Stimulated activated memory B cell treated with anti-CD40 and anti-IgM and Interleukin-4, amounts not matched to agents 10 μg/mL and 1 μg/mL and 100 μg/mL, for 72 hours (primary cell): ENCODE measurements at regions not wholly inside any gene's neighbourhood (a gene's known extent, or its start where the extent isn't known, plus 50 kb on each side); places are given as distances from the start of the nearest gene placed in this dataset.

Experiments used
- ATAC-seq: fragments of 150-1000 bp; cut with Tn5 transposase; 2 replicates; pipeline ENCODE4 v1.10.0; 2021
- H3K27ac Mint-ChIP-seq: one replicate; pipeline ENCODE4 v1.8.0; 2022; ENCODE audit warnings: mild to moderate bottlenecking, mixed read lengths
- H3K27me3 Mint-ChIP-seq: one replicate; pipeline ENCODE4 v1.8.0; 2022; ENCODE audit warnings: mixed read lengths
- H3K36me3 Mint-ChIP-seq: one replicate; pipeline ENCODE4 v1.8.0; 2022; ENCODE audit warnings: mixed read lengths
- H3K4me1 Mint-ChIP-seq: one replicate; pipeline ENCODE4 v1.8.0; 2022; ENCODE audit warnings: mixed read lengths
- H3K4me3 Mint-ChIP-seq: one replicate; pipeline ENCODE4 v1.8.0; 2022; ENCODE audit warnings: mild to moderate bottlenecking, moderate library complexity, mixed read lengths
- H3K9me3 Mint-ChIP-seq: one replicate; pipeline ENCODE4 v1.8.0; 2022; ENCODE audit warnings: mixed read lengths

DNA sequence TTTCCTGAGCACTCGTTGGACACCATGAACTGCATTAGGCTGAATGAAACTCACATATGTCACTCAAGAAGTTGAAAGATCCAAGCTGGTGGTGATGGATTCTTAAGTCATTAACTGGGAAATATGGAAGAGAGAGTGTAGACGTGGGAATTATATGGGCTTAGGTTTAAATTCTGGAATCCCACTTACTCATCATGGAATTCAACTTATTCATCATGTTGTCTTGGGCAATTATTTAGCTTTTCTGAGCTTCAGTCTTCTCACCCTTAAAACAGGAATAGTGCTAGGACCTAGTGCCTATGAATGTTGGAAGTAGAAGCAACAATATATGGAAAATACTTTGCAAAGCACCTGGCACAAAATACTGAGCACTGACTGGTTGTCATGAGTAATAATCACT is 292.4 kb upstream of the TBX3 start:
- Mint-ChIP-seq H3K27ac (no peak overlapping the region), H3K36me3 (no peaks in the 10 kb centered on the region), H3K4me1 (no peaks in the 10 kb centered on the region), H3K4me3 (no peak overlapping the region), H3K9me3 (peaks cover 9% of the 10 kb centered on the region), H3K27me3 (no peaks in the 10 kb centered on the region)
- no peak for ATAC-seq

DNA sequence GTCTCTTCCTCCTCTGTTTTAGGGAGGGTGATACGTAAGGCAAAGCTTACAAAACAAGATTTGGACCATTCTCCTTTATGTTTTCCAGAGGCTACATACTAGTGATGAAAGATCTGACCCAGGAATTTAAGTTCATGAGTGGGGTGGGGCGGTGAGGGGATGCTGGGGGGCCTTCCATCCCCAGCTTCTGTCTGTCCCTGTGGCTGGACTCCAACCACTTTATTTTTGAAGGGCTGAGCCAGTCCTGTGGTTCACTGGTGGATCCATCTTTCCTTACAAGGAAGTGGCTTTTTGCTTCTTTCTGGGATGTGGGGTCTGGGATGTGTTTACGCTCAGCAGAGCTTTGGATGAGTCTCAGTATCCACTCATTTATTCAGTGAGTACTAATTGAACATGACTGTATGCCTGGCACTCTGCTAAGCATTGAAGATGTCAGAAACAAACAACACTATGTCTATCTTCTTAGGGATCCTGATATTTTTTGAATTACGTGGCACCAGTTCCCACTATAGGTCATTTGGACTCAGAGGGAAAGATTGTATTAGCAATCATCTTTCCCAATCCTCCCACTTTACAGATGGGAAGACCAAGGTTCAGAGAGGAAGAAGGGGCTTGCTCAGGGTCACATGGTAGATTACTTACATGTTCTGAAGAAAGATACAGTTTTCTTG is 291.8 kb upstream of the TBX3 start:
- Mint-ChIP-seq H3K4me1 (no peaks in the 10 kb centered on the region), H3K9me3 (peaks cover 9% of the 10 kb centered on the region), H3K27me3 (no peaks in the 10 kb centered on the region), H3K36me3 (no peaks in the 10 kb centered on the region), H3K4me3 (no peak overlapping the region), H3K27ac (no peak overlapping the region)
- ATAC-seq, result no peak

DNA sequence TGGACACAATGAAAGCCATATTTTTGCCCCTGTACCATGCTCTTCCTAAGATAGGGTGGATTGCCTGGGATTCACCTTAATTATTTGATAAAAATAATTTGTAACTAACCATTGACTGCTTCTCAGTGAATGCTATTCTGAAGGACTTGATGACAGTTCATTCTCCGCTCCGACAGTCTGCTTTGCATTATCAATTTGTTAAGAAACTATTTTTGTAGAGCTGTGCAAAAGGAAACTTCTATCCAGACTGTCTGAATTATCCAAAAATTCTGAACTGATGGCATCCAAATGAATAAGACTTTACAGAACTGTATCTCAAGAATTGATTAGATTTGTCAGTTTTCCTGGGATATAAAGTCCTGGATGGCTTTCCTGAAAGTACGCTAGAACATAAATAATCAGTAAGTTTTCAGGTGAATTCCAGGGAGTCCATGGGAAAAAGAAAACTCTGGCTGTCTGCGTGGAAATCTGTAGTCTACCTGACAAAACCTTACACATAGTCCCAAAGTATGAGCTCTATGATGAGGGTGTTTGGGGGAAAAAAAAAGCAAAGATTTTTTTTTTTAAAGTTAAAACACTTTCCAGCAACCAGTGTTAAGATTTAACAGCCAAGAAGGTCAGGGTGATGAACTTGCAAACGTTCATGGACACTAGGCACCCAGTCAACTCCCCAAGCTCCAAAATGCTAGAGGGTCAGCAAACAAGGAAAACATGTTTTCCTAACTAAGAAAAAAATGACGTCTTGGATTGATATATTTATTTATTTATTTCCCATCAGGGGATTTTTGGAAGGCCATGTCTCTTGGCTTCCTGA is 291.1 kb upstream of the TBX3 start:
- peaks cover 9% of the 10 kb centered on the region for H3K9me3 Mint-ChIP-seq

DNA sequence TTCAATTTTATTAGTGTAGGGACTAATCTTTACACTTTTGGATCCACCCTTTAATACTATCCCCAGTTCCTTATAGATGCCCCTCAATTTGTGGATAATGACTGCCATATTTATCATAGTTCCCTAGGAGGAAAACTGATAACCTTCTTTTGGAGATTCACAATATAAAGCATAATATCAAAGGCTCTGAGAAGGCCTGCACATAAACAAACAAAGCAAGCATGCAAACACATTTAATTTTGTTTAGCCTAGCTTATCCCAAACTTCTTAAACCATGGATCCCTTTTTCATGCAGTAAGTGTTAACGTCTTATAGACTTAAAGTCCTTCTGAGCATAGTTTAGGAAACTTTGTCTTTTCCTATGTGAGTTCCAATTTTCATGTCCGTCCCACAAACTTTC is 290.4 kb upstream of the TBX3 start:
- ATAC-seq, result no peak
- H3K36me3 Mint-ChIP-seq, result no peaks in the 10 kb centered on the region
- H3K9me3 Mint-ChIP-seq, result peaks cover 10% of the 10 kb centered on the region
- H3K27ac Mint-ChIP-seq, result no peak overlapping the region
- no peaks in the 10 kb centered on the region for H3K27me3 Mint-ChIP-seq
- H3K4me3 Mint-ChIP-seq, result no peak overlapping the region
- H3K4me1 Mint-ChIP-seq, result no peaks in the 10 kb centered on the region

More for the DNA sequence above, 291.1 kb upstream of the TBX3 start:
- H3K36me3 Mint-ChIP-seq, result no peaks in the 10 kb centered on the region
- no peaks in the 10 kb centered on the region for H3K4me1 Mint-ChIP-seq
- no peak overlapping the region for H3K4me3 Mint-ChIP-seq
- H3K27ac Mint-ChIP-seq, result no peak overlapping the region
- H3K27me3 Mint-ChIP-seq, result no peaks in the 10 kb centered on the region
- no peak for ATAC-seq

DNA sequence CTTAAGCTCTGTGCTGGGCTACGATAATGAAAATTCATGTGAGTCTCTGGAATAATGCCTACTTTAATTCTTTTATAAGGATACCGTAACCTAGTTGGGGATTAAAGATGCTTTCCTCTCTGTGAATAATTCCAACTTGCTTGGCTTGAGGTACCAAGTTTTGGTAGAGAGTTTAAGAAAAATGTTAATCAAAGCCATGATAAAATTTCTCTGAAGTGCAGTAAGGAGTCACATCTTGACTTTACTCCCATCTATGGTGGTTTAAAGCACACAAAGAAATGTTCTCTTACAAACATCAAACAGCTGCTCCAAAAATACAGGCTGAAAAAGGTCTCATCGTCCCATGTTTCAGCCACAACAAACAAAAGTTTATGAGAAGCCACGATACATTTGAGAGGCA is 284.8 kb upstream of the TBX3 start:
- no peaks in the 10 kb centered on the region for H3K36me3 Mint-ChIP-seq
- no peaks in the 10 kb centered on the region for H3K27me3 Mint-ChIP-seq
- ATAC-seq, result no peak

DNA sequence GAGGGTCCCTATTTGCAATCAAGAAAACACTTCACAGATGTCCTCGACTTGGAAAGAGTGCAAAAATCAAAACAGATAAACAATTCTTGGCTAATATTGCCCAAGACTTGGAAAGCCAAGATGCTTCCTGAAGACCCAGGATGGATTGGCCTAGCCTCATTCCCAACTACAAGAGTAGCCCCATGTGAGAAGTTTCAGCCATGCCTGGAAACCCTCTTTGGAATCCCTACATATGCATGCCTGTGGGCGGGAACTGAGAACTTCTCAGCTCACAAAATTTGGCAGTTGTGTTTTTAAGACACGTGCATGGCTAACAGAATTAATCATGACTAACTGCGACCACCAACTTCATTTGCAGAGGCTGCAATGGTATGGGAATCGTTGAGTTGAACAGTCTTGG is 283.2 kb upstream of the TBX3 start:
- Mint-ChIP-seq H3K27me3 (no peaks in the 10 kb centered on the region), H3K36me3 (no peaks in the 10 kb centered on the region), H3K27ac (no peak overlapping the region), H3K4me3 (no peak overlapping the region), H3K4me1 (no peaks in the 10 kb centered on the region), H3K9me3 (peaks cover 4% of the 10 kb centered on the region)
- ATAC-seq, result no peak

More for the DNA sequence above, 284.8 kb upstream of the TBX3 start:
- Mint-ChIP-seq H3K27ac (no peak overlapping the region), H3K4me3 (no peak overlapping the region), H3K4me1 (no peaks in the 10 kb centered on the region), H3K9me3 (peaks cover 4% of the 10 kb centered on the region)

DNA sequence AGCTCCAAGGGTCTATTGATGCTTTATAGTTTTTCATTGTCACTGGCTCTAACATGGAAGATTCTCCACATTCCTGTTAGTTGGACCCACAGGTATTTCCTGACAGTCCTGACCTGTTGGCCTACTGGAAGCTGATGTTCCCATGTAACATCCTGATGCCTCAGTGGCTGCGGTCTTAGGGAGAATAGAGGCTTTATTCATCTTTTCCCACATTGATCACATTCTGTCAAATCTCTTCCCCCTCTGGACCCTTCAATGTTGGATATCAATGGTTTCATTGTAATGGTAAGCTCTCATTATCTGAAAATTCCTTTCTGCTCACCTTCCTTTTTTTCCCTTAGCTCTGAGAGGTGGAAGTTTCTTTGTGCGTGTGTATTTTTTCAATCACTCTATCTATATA is 280.9 kb upstream of the TBX3 start:
- no peak for ATAC-seq
- H3K4me1 Mint-ChIP-seq, result no peaks in the 10 kb centered on the region
- H3K36me3 Mint-ChIP-seq, result no peaks in the 10 kb centered on the region
- H3K27me3 Mint-ChIP-seq, result no peaks in the 10 kb centered on the region
- no peak overlapping the region for H3K4me3 Mint-ChIP-seq
- no peak overlapping the region for H3K27ac Mint-ChIP-seq
- H3K9me3 Mint-ChIP-seq, result peaks cover 4% of the 10 kb centered on the region

DNA sequence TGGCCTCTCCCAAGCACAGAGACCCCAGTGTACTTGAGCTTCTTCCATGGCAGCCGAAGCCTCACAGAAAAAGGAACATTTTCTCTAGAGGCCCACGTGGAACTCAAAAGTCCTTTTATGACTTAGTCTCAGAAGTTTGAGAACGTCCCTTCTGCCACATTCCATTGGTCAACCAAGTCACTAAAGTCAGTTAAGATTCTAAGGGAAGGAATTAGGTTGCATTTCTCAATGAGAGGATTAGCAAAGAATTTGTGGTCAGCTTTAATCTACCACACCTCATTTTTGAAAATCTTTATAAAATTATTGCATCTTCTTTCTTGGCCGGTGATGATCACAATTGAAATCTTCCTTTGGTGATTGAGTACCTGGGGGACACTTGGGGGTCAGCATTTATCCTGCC is 279.9 kb upstream of the TBX3 start:
- Mint-ChIP-seq H3K4me3 (no peak overlapping the region), H3K27ac (no peak overlapping the region), H3K4me1 (no peaks in the 10 kb centered on the region), H3K9me3 (no peaks in the 10 kb centered on the region), H3K27me3 (no peaks in the 10 kb centered on the region), H3K36me3 (no peaks in the 10 kb centered on the region)
- no peak for ATAC-seq

DNA sequence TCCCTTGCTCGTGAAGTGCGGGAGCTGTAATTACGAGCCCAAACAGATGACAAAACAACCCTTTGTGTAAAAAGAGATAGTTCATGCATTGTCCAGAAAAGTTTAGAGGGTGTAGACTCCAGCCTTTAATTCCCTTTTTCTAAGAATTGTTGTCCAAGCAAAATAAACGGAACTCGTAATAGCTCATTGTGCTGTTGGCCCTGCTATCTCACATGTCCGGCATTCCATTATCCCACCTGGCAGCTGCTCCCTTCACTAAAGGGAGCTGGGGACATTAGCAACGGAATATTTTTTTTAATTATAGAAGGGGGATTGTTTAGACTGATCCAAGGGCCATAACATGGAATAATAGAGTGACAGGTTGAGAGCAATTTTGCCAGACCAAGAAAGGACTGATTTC is 277.5 kb upstream of the TBX3 start:
- no peaks in the 10 kb centered on the region for H3K9me3 Mint-ChIP-seq
- no peak for ATAC-seq
- H3K27me3 Mint-ChIP-seq, result no peaks in the 10 kb centered on the region
- no peak overlapping the region for H3K27ac Mint-ChIP-seq
- no peak overlapping the region for H3K4me3 Mint-ChIP-seq
- no peaks in the 10 kb centered on the region for H3K4me1 Mint-ChIP-seq
- no peaks in the 10 kb centered on the region for H3K36me3 Mint-ChIP-seq

DNA sequence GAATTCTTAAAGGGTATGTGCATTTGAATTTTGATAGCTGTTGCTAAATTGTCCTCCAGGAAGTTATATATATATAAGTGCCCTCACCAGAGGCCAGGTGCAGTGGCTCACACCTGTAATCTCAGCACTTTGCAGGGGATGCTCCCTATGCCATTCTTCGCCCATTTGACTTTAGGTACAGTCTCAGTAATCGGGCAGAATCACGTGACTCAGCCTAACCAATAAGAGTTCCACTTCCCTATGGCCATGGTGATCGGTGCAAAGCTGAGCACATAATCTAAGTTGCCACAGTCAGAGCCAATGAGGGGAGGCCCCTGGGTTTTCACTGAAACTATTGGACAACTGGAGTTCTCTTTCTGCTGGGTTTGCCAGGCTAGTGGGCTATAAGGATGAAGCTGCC is 274.6 kb upstream of the TBX3 start:
- Mint-ChIP-seq H3K4me3 (no peak overlapping the region), H3K9me3 (no peaks in the 10 kb centered on the region), H3K36me3 (no peaks in the 10 kb centered on the region), H3K27me3 (no peaks in the 10 kb centered on the region), H3K4me1 (no peaks in the 10 kb centered on the region), H3K27ac (no peak overlapping the region)
- no peak for ATAC-seq

DNA sequence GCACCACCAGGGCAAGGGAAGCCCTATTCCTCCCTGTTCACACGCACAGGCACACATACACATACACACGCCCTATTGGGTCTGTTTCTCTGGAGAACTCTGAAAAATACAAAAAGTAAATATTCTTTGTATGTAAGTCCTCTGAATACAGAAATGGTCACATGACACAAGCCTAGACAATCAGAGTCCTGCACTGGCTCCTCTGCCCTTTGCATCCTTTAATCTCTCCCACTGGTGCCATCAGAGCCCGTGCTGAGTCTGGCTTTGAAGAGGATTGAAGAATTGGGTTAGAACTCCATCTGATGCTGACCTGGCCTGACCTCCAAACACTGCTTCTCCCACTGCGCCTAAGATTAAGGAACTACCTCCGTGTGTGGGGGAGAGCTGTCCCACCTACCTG is 273.2 kb upstream of the TBX3 start:
- Mint-ChIP-seq H3K27ac (no peak overlapping the region), H3K36me3 (no peaks in the 10 kb centered on the region), H3K27me3 (no peaks in the 10 kb centered on the region), H3K4me1 (no peaks in the 10 kb centered on the region), H3K4me3 (no peak overlapping the region), H3K9me3 (no peaks in the 10 kb centered on the region)
- no peak for ATAC-seq

DNA sequence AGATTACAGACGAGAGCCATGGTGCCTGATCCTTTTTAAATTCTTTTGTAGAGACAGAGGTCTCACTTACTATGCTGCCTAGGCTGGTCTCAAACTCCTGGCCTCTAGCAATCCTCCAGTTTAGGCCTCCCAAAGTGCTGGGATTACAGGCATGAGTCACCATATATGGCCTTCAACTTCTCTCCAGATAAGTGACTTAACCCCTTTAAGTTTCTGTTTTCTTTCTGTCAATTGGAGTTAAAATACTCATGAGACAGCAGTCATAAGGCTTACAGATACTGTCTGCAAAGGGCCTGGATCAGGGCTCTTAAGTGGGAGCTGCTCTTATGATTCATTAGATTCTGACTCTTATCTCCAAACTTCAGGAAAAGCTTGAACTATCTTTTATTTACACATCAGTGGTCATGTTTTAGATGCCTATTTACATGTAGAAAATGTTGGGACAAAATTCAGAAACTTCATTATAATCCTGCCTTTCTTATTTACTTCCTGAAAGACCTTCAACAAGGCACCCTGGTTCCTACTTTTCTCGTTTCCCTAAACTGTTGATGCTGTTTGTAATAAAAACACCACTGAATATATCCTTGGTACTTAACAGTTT is 271.5 kb upstream of the TBX3 start:
- no peaks in the 10 kb centered on the region for H3K27me3 Mint-ChIP-seq
- H3K4me1 Mint-ChIP-seq, result no peaks in the 10 kb centered on the region
- no peaks in the 10 kb centered on the region for H3K9me3 Mint-ChIP-seq
- no peak overlapping the region for H3K27ac Mint-ChIP-seq
- no peak overlapping the region for H3K4me3 Mint-ChIP-seq
- no peaks in the 10 kb centered on the region for H3K36me3 Mint-ChIP-seq
- ATAC-seq, result no peak

DNA sequence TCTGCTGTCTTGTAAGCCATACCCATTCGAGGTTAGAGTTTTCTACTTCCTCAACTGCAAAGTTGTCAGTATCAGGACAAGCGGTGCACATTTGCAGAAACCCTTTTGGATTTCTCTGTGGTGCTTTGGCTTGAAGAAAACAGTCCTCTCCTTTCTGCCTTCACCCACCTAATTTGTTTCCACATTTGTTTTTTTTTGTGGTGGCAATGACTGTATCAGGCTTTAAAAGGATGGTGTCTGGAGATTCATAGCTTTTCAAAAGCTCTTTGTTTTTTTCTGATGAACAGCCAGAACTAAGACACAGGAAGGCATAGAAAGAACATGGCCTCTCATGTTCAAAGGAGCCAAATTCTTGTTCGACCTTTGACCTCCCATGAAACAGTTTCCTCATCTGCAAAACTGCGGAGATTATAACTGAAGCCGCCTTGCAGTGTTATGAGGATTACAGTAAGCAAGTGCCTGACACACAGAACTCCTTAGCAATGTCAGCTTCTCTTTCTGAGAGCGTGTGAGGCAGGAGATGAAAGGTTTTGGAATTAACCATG is 270.6 kb upstream of the TBX3 start:
- H3K4me3 Mint-ChIP-seq, result no peak overlapping the region
- no peak overlapping the region for H3K27ac Mint-ChIP-seq
- no peaks in the 10 kb centered on the region for H3K36me3 Mint-ChIP-seq
- no peaks in the 10 kb centered on the region for H3K4me1 Mint-ChIP-seq
- H3K27me3 Mint-ChIP-seq, result no peaks in the 10 kb centered on the region
- H3K9me3 Mint-ChIP-seq, result no peaks in the 10 kb centered on the region
- no peak for ATAC-seq

DNA sequence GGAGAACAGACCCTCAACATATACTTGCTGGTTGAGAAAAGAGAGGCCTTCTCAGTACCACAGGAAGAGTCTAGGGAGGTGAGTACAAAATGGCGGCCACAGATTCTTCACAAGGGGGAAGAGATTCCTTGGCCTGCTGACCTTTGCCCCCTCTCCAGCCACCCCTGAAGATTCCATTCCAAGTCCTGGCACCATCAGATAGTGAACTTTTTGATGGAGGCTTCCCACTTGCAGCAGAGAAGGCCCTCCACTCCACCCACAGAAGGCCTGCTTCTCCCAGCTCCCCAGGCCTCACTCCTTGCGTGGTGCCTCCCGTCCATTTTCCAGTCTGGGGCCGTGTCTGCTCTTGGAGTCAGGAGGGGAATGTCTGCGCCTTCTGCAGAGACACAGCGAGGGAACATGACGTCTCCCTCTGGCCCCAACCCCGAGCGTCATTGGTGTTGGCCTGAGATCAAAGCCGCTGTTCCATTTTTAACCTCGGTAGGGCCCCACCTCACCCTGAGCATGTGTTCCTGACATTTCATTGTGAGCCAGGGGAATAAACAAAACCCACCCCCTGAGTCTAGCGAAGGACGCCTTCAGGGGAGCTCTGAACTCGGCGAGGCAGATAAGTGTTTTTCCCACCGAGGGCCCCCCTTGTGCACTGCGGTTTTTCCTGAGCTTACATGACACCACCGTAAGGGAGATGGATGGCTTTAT is 268.7 kb upstream of the TBX3 start:
- no peaks in the 10 kb centered on the region for H3K36me3 Mint-ChIP-seq
- no peak for ATAC-seq

DNA sequence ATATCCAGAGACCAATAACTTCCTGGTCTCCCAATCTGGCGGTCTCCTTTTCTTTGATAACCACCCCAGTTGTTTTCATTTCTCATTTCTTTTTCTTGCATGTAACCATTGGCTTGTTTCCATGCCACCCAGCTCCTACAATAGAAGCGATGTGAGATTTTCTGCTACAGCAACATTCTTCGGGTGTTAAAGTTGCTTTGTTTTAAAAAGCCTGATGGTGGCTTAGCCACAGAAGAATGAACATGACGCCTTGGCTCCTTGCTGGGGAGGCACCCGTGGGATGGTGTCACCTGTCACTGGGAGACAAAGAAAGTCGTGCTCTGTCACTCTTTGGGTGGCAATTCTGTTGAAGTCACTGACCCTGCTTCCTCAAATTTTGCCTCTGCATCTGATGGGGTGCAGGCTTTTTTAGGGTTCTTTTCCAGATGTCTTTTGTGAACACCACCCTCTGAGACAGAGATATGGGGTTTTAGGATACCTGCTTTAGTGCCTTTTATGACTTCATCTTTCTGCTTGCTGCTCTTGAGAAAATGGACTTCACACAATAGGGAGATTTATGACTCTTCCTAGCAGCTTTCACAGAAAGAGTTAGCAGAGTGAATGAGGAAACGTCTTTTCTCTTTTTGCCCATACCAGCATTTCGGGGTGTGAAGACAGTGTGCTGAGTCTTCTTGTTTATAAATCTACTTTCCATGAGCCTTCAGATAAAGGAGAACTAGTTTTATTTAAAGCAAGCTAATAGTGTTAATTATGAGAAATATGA is 265.3 kb upstream of the TBX3 start:
- H3K27me3 Mint-ChIP-seq, result no peaks in the 10 kb centered on the region
- no peaks in the 10 kb centered on the region for H3K4me1 Mint-ChIP-seq
- no peak overlapping the region for H3K27ac Mint-ChIP-seq
- no peak for ATAC-seq
- H3K36me3 Mint-ChIP-seq, result no peaks in the 10 kb centered on the region
- H3K4me3 Mint-ChIP-seq, result no peak overlapping the region
- H3K9me3 Mint-ChIP-seq, result no peaks in the 10 kb centered on the region

More for the DNA sequence above, 268.7 kb upstream of the TBX3 start:
- H3K9me3 Mint-ChIP-seq, result no peaks in the 10 kb centered on the region
- no peaks in the 10 kb centered on the region for H3K27me3 Mint-ChIP-seq
- no peak overlapping the region for H3K4me3 Mint-ChIP-seq
- H3K4me1 Mint-ChIP-seq, result no peaks in the 10 kb centered on the region
- H3K27ac Mint-ChIP-seq, result no peak overlapping the region
